NB4 (cell line): ENCODE measurements at regions not wholly inside any gene's neighbourhood (a gene's known extent, or its start where the extent isn't known, plus 50 kb on each side); places are given as distances from the start of the nearest gene placed in this dataset.

Source experiments
- CTCF ChIP-seq: IDR thresholded peaks from one replicate; pipeline ENCODE4 v1.5.1; 2012; ENCODE audit warnings: low read depth, low read length
- POLR2A ChIP-seq: IDR thresholded peaks from 2 replicates; pipeline ENCODE4 v1.6.1; 2011; ENCODE audit warnings: mild to moderate bottlenecking; ENCODE audit not compliant: insufficient read length; ENCODE audit errors: extremely low read depth

- TF ChIP-seq CTCF (no peak), POLR2A (no peak)
These were observed 608.1 kb downstream of the HACE1 start for GRCh38 chr6:104251651-104252050.
